IMR-90 (cell line): ENCODE measurements at regions not wholly inside any gene's neighbourhood (a gene's known extent, or its start where the extent isn't known, plus 50 kb on each side); places are given as distances from the start of the nearest gene placed in this dataset.

Experiments
- BHLHE40 ChIP-seq: fragments of 150-350 bp; IDR thresholded peaks from 2 replicates; pipeline ENCODE4 v1.6.1; 2016; ENCODE audit warnings: mild to moderate bottlenecking, low read depth, low read length
- CHD1 ChIP-seq: IDR thresholded peaks from 2 replicates; pipeline ENCODE4 v1.6.1; 2012; ENCODE audit warnings: low read depth, low read length, improper control_type of control experiment
- FOS ChIP-seq: fragments of 150-350 bp; IDR thresholded peaks from 2 replicates; pipeline ENCODE4 v1.6.1; 2016; ENCODE audit warnings: low read depth, low read length
- MAFK ChIP-seq: IDR thresholded peaks from 2 replicates; pipeline ENCODE4 v1.6.1; 2012; ENCODE audit warnings: low read depth, low read length, improper control_type of control experiment
- MAZ ChIP-seq: IDR thresholded peaks from 2 replicates; pipeline ENCODE4 v1.6.1; 2012; ENCODE audit warnings: low read depth, mild to moderate bottlenecking, low read length, improper control_type of control experiment, moderate library complexity, borderline replicate concordance
- MXI1 ChIP-seq: IDR thresholded peaks from 2 replicates; pipeline ENCODE4 v1.6.1; 2012; ENCODE audit warnings: low read depth, mild to moderate bottlenecking, low read length, moderate library complexity, borderline replicate concordance
- NFE2L2 ChIP-seq: fragments of 150-350 bp; IDR thresholded peaks from 2 replicates; pipeline ENCODE4 v1.6.1; 2016; ENCODE audit warnings: low read depth, mild to moderate bottlenecking, low read length
- POLR2A ChIP-seq: IDR thresholded peaks from 2 replicates; pipeline ENCODE4 v1.6.1; 2012; ENCODE audit warnings: mild to moderate bottlenecking, low read depth, low read length
- RAD21 ChIP-seq: IDR thresholded peaks from 2 replicates; pipeline ENCODE4 v1.6.1; 2012; ENCODE audit warnings: low read length, improper control_type of control experiment
- RCOR1 ChIP-seq: IDR thresholded peaks from 2 replicates; pipeline ENCODE4 v1.6.1; 2012; ENCODE audit warnings: mild to moderate bottlenecking, low read length, improper control_type of control experiment; ENCODE audit not compliant: insufficient replicate concordance
- RFX5 ChIP-seq: IDR thresholded peaks from 2 replicates; pipeline ENCODE4 v1.8.0; 2012; ENCODE audit warnings: low read depth, mild to moderate bottlenecking, low read length, moderate library complexity
- TF ChIP-seq, protein P1 (sequence below): conservative IDR thresholded peaks from 2 replicates; pipeline ENCODE4 v1.5.1; 2012; ENCODE audit warnings: mild to moderate bottlenecking, low read depth, low read length, improper control_type of control experiment
- TF ChIP-seq, protein P2 (sequence below): fragments of 150-350 bp; IDR thresholded peaks from 2 replicates; pipeline ENCODE4 v1.6.1; 2016; ENCODE audit warnings: low read depth, mild to moderate bottlenecking, low read length, moderate library complexity, borderline replicate concordance
- TF ChIP-seq, protein P3 (sequence below): fragments of 150-350 bp; IDR thresholded peaks from 2 replicates; pipeline ENCODE4 v1.6.1; 2017; ENCODE audit warnings: mild to moderate bottlenecking, antibody characterized with exemption, low read length, low read depth

DNA sequence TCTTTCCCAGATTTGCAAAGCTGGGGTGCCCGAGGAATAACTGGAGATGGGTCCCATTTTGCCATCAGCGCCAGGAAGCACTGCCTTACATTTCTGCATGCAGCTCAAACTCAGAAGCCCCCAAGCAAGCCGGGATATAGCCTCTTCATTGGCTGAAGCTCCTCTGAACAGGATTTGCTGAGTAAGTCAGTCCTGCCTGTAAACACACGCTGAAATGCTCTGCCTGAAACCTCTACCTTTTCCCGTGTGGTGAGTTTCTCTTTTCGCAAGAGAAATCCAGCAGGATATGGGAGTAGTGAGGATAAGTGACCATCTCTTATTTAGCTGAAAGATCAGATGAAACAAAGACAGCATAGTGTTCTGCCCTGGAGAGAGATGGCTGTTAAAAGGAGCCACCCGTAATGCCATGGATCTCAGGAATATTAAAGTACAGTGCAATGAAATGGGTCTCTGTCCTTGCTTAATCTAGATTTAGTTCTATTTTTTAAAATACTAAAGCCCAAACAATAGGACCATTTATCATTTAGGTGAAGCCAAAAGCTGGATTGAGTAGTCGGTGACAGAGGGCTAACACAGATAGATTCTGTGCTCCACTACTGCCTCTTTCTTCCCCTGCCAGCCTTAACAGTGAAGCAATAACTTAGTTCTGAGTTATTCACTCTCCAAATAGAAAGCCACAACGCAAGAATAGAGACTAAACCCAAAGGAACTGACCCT lies 177.5 kb upstream of the PPP2R2B start:
- TF ChIP-seq BHLHE40 (no peak), POLR2A (no peak), MAFK (no peak), NFE2L2 (no peak), CHD1 (no peak), MXI1 (no peak), MAZ (no peak), RFX5 (no peak), RAD21 (no peak), FOS (no peak), RCOR1 (no peak)
- TF ChIP-seq, protein P1, sequence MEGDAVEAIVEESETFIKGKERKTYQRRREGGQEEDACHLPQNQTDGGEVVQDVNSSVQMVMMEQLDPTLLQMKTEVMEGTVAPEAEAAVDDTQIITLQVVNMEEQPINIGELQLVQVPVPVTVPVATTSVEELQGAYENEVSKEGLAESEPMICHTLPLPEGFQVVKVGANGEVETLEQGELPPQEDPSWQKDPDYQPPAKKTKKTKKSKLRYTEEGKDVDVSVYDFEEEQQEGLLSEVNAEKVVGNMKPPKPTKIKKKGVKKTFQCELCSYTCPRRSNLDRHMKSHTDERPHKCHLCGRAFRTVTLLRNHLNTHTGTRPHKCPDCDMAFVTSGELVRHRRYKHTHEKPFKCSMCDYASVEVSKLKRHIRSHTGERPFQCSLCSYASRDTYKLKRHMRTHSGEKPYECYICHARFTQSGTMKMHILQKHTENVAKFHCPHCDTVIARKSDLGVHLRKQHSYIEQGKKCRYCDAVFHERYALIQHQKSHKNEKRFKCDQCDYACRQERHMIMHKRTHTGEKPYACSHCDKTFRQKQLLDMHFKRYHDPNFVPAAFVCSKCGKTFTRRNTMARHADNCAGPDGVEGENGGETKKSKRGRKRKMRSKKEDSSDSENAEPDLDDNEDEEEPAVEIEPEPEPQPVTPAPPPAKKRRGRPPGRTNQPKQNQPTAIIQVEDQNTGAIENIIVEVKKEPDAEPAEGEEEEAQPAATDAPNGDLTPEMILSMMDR = no peak
- TF ChIP-seq, protein P2, sequence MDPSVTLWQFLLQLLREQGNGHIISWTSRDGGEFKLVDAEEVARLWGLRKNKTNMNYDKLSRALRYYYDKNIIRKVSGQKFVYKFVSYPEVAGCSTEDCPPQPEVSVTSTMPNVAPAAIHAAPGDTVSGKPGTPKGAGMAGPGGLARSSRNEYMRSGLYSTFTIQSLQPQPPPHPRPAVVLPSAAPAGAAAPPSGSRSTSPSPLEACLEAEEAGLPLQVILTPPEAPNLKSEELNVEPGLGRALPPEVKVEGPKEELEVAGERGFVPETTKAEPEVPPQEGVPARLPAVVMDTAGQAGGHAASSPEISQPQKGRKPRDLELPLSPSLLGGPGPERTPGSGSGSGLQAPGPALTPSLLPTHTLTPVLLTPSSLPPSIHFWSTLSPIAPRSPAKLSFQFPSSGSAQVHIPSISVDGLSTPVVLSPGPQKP = no peak
- TF ChIP-seq, protein P3, sequence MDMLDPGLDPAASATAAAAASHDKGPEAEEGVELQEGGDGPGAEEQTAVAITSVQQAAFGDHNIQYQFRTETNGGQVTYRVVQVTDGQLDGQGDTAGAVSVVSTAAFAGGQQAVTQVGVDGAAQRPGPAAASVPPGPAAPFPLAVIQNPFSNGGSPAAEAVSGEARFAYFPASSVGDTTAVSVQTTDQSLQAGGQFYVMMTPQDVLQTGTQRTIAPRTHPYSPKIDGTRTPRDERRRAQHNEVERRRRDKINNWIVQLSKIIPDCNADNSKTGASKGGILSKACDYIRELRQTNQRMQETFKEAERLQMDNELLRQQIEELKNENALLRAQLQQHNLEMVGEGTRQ = no peak
